ENCODE measurements at regions not wholly inside any gene's neighbourhood (a gene's known extent, or its start where the extent isn't known, plus 50 kb on each side); places are given as distances from the start of the nearest gene placed in this dataset.
"Not testable (repeated sequence)": the region's sequence is repeated elsewhere in the genome, so short reads cannot be mapped to it uniquely, and the experiment has no call there.

DNA sequence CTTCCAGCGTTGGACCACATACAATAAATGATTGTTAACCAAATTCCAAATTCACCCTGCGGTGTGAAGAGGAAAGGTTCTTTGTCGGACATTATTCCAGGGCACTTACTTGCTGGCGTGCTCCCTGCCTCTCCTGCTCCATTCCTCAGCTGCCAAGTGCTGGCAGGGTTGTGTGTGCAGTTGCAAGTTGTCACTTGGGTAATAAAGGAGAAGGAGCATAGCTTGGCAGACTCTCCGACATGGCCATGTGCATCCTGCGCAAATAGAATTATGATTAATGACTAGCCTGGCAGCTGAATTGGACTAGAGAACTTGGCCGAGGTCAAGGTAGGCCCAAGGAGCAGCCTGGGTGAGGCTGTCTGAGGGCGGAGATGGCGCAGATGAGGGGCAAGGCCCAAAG, 92.3 kb upstream of the ELMO1 start:
- Histone ChIP-seq H3K27ac (ENCODE audit: low read depth in 1 of 2, low read length in 1 of 2) (no peak overlapping the region), H3K9me3 (ENCODE audit: control insufficient read depth in 2 of 2, insufficient read depth in 1 of 2, low read length in 1 of 2) (no peaks in the 10 kb centered on the region), H3K27me3 (ENCODE audit: control insufficient read depth in 2 of 2, insufficient read depth in 1 of 2, low read length in 1 of 2) (no peaks in the 10 kb centered on the region), H3K36me3 (ENCODE audit: control insufficient read depth in 2 of 2, insufficient read depth in 2 of 2, low read length in 1 of 2) (no peaks in the 10 kb centered on the region), H3K4me1 (ENCODE audit: control insufficient read depth in 2 of 2, insufficient read depth in 2 of 2, low read length in 2 of 2) (no peaks in the 10 kb centered on the region), H3K4me3 (ENCODE audit: low read length in 2 of 2) (no peak overlapping the region)
- no peak for DNase-seq (ENCODE audit: low read depth in 6 of 9, low spot score in 9 of 9)
- WGBS = 97% methylated on average over 9 of the region's 9 CpGs

DNA sequence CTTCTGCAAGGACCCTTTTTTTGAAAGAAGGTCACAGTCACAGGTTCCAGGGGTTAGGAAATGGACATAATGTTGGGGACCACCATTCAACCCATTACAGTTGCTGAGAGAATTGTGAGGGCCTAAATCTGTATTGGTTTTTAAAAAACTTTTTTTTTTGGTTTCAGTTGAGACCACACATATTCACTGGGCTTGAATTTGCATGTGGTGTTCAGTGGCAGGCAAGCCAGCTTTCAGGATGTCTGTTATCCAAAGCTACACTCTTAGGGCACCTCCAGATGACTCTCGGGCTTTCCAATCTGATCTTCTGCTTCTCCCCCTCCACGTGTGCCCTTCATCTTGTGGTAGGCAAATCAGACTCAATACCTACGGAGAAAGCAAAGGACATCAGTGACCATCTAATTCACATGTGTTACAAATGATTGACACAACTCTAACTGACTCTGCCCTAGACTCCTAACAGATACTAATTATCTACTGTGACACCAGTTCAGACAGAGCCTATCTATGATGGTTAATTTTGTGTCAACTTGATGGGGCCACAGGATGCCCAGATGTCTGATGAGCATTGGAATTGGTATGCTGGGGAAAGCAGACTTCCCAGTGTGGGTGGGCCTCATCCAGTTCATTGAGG, 93.3 kb upstream of the ELMO1 start:
- H3K27me3 ChIP-seq (ENCODE audit: control insufficient read depth in 2 of 2, insufficient read depth in 1 of 2, low read length in 1 of 2) = no peaks in the 10 kb centered on the region
- H3K36me3 ChIP-seq (ENCODE audit: control insufficient read depth in 2 of 2, insufficient read depth in 2 of 2, low read length in 1 of 2) = no peaks in the 10 kb centered on the region
- H3K27ac ChIP-seq (ENCODE audit: low read depth in 1 of 2, low read length in 1 of 2) = no peak overlapping the region
- H3K4me3 ChIP-seq (ENCODE audit: low read length in 2 of 2) = no peak overlapping the region
- H3K4me1 ChIP-seq (ENCODE audit: control insufficient read depth in 2 of 2, insufficient read depth in 2 of 2, low read length in 2 of 2) = no peaks in the 10 kb centered on the region
- no peaks in the 10 kb centered on the region for H3K9me3 ChIP-seq (ENCODE audit: control insufficient read depth in 2 of 2, insufficient read depth in 1 of 2, low read length in 1 of 2)
- no peak for DNase-seq (ENCODE audit: low read depth in 6 of 9, low spot score in 9 of 9)
- WGBS = 93% methylated on average over 3 of the region's 3 CpGs

DNA sequence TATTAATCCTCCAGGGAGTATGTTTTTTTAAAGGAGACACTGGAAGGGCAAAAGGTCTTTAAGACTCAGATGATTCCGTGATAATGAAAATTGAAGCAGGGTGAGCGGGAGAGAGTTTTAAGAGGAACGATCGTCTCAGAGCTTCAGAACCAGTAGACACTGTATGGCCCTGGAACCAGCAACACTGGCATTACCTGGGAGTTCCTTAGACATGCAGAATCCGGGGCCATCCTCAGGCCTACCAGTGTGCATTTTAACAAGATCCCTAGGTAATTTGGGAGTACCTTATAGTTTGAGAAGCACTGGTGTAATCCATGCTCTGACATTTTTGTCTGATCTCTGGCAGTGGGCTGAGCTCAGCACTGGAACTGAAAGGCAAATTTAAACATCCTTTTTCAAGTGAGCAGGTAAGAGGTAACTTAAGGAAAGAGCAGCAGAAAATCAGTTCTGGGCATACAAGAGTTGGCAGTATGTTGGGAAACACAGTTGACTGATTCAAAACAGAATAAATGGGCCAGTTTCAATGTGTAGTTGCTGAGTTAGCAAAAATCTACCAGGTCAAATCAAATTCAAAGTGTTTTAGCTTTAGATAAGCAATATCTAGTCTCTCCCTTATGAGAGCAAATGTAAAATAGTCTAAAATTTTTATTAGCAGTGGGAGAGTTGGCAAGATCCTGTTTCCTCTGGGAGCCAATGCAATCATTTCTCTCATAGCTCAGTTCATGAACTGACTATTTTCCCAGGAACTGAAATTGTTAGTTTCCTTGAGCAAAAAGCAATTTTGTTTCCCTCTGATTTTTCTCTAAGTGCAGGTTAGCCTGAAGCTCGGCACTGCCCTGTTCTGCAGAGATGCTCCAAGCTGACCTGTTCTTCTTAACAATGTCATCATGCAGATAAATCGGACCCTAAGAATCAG, 97.2 kb upstream of the ELMO1 start:
- H3K27ac ChIP-seq (ENCODE audit: low read depth in 1 of 2, low read length in 1 of 2) = no peak overlapping the region
- H3K36me3 ChIP-seq (ENCODE audit: control insufficient read depth in 2 of 2, insufficient read depth in 2 of 2, low read length in 1 of 2) = no peaks in the 10 kb centered on the region
- no peaks in the 10 kb centered on the region for H3K4me1 ChIP-seq (ENCODE audit: control insufficient read depth in 2 of 2, insufficient read depth in 2 of 2, low read length in 2 of 2)
- no peaks in the 10 kb centered on the region for H3K27me3 ChIP-seq (ENCODE audit: control insufficient read depth in 2 of 2, insufficient read depth in 1 of 2, low read length in 1 of 2)
- H3K9me3 ChIP-seq (ENCODE audit: control insufficient read depth in 2 of 2, insufficient read depth in 1 of 2, low read length in 1 of 2) = no peaks in the 10 kb centered on the region
- 96% methylated on average over 7 of the region's 7 CpGs for WGBS
- no peak for DNase-seq (ENCODE audit: low read depth in 6 of 9, low spot score in 9 of 9)
- H3K4me3 ChIP-seq (ENCODE audit: low read length in 2 of 2) = no peak overlapping the region

DNA sequence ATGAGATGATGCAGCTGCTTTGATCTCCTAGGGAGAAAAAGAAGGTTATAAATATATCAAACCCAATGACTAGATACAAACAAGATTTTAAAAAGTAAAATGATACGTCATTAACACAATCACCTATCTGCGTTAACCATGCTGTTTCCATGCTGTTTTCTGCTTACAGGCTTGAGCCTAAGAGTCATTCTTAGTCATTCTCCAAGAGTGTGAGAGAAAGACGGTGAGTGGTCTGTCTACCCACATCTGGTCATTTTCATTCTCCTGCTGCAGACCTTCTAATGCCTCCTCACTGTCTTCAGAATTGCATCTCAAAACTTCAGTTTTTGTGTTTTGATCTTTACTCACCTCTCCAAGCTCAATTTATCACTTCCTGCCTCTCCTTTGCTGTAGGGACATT, 98.0 kb upstream of the ELMO1 start:
- WGBS = 76% methylated on average over 3 of the region's 3 CpGs
- no peak overlapping the region for H3K4me3 ChIP-seq (ENCODE audit: low read length in 2 of 2)
- no peaks in the 10 kb centered on the region for H3K27me3 ChIP-seq (ENCODE audit: control insufficient read depth in 2 of 2, insufficient read depth in 1 of 2, low read length in 1 of 2)
- DNase-seq (ENCODE audit: low read depth in 6 of 9, low spot score in 9 of 9) = no peak
- H3K27ac ChIP-seq (ENCODE audit: low read depth in 1 of 2, low read length in 1 of 2) = no peak overlapping the region
- H3K36me3 ChIP-seq (ENCODE audit: control insufficient read depth in 2 of 2, insufficient read depth in 2 of 2, low read length in 1 of 2) = no peaks in the 10 kb centered on the region
- H3K9me3 ChIP-seq (ENCODE audit: control insufficient read depth in 2 of 2, insufficient read depth in 1 of 2, low read length in 1 of 2) = no peaks in the 10 kb centered on the region
- no peaks in the 10 kb centered on the region for H3K4me1 ChIP-seq (ENCODE audit: control insufficient read depth in 2 of 2, insufficient read depth in 2 of 2, low read length in 2 of 2)

DNA sequence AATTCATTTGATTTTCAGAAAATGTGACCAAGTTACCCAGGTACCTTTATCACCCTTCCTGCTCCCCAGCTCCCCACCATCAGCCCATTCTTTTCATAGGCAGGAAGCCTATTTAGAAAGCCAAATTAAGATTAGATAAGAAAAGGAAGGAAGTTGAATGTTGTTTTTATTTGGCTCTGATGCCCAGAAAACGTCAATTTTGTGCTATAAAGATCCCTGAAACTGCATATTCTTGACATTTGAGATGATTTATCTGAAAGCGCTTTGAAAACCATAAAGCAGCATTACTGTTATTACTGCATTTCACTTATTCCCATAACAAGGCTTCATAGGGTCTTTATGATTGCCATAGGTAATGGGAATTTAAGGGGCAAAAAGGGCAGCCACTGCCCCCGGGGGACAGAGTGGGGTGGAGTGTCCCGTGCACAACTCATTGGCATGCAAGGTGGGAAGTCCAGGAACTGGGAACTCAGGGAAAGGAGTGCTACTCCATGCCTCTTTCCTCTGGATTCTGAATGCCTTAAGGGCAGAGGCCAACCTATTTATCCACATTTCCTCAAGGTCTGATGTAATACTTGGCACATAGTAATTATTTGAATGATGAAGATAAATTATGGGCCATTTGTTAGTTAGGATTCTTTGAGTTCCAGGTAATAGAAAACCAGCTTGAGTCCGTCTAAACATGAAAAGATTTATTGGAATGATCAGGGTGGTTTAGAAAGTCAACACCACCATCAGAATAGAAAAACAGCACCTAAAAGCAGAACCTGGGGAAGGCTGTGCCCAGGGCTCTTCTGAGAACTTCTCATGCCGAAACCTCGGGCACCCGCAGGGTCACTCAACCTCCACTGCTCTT, 100.6 kb upstream of the ELMO1 start:
- H3K27ac ChIP-seq (ENCODE audit: low read depth in 1 of 2, low read length in 1 of 2) = no peak overlapping the region

DNA sequence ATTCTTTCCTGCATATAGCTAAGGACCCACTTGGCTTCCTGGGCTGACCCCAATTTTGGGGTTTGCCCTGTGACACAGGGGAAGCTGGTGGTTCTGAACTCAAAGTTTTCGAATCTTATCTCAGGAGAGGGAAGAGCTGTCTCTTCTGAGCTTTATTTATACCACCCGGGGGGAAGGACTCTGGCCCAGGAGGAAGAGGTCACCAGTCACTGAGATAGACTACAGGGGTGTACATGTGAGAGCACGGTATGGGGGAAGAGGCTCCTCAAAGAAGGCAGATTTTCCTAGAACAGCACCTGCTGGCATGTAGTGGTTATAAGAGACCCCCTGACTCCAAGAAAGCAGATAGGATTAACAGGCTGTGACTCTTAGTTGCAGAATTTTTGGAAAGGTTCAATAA, 101.8 kb upstream of the ELMO1 start:
- no peaks in the 10 kb centered on the region for H3K27me3 ChIP-seq (ENCODE audit: control insufficient read depth in 2 of 2, insufficient read depth in 1 of 2, low read length in 1 of 2)
- H3K9me3 ChIP-seq (ENCODE audit: control insufficient read depth in 2 of 2, insufficient read depth in 1 of 2, low read length in 1 of 2) = peaks cover 0 to 2% of the 10 kb centered on the region in 2 donors
- no peak overlapping the region for H3K27ac ChIP-seq (ENCODE audit: low read depth in 1 of 2, low read length in 1 of 2)
- no peaks in the 10 kb centered on the region for H3K4me1 ChIP-seq (ENCODE audit: control insufficient read depth in 2 of 2, insufficient read depth in 2 of 2, low read length in 2 of 2)
- no peaks in the 10 kb centered on the region for H3K36me3 ChIP-seq (ENCODE audit: control insufficient read depth in 2 of 2, insufficient read depth in 2 of 2, low read length in 1 of 2)
- DNase-seq (ENCODE audit: low read depth in 6 of 9, low spot score in 9 of 9) = no peak
- WGBS = 14% methylated on average over 3 of the region's 3 CpGs
- H3K4me3 ChIP-seq (ENCODE audit: low read length in 2 of 2) = no peak overlapping the region

More for the DNA sequence above, 100.6 kb upstream of the ELMO1 start:
- DNase-seq (ENCODE audit: low read depth in 6 of 9, low spot score in 9 of 9) = no peak
- Histone ChIP-seq H3K4me3 (ENCODE audit: low read length in 2 of 2) (no peak overlapping the region), H3K9me3 (ENCODE audit: control insufficient read depth in 2 of 2, insufficient read depth in 1 of 2, low read length in 1 of 2) (no peaks in the 10 kb centered on the region), H3K4me1 (ENCODE audit: control insufficient read depth in 2 of 2, insufficient read depth in 2 of 2, low read length in 2 of 2) (no peaks in the 10 kb centered on the region), H3K36me3 (ENCODE audit: control insufficient read depth in 2 of 2, insufficient read depth in 2 of 2, low read length in 1 of 2) (no peaks in the 10 kb centered on the region), H3K27me3 (ENCODE audit: control insufficient read depth in 2 of 2, insufficient read depth in 1 of 2, low read length in 1 of 2) (no peaks in the 10 kb centered on the region)
- WGBS = 79% methylated on average over 8 of the region's 8 CpGs

DNA sequence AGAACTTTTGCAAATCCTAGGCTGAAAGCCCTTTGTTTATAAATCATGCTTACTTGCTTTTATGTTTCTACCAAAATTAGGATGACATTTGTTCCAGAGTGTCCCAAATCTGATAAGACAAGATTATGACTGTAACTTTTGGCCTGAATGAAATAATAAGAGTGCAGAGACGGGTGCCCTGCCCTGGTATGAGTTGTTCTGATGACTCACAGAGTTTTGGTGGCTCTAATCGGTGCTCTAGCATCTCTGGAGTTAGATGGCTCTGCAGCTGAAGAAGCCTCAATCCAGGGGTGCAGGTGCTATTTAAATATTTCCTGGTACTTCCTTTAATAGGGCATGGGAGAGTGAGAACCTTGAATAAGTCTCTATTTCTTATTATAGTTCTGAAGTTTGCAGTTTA, 102.2 kb upstream of the ELMO1 start:
- H3K27me3 ChIP-seq (ENCODE audit: control insufficient read depth in 2 of 2, insufficient read depth in 1 of 2, low read length in 1 of 2) = no peaks in the 10 kb centered on the region
- no peaks in the 10 kb centered on the region for H3K36me3 ChIP-seq (ENCODE audit: control insufficient read depth in 2 of 2, insufficient read depth in 2 of 2, low read length in 1 of 2)
- WGBS = 86% methylated on average over 2 of the region's 2 CpGs
- H3K27ac ChIP-seq (ENCODE audit: low read depth in 1 of 2, low read length in 1 of 2) = no peak overlapping the region
- H3K9me3 ChIP-seq (ENCODE audit: control insufficient read depth in 2 of 2, insufficient read depth in 1 of 2, low read length in 1 of 2) = peaks cover 0 to 3% of the 10 kb centered on the region in 2 donors
- H3K4me3 ChIP-seq (ENCODE audit: low read length in 2 of 2) = no peak overlapping the region
- no peaks in the 10 kb centered on the region for H3K4me1 ChIP-seq (ENCODE audit: control insufficient read depth in 2 of 2, insufficient read depth in 2 of 2, low read length in 2 of 2)
- DNase-seq (ENCODE audit: low read depth in 6 of 9, low spot score in 9 of 9) = no peak

DNA sequence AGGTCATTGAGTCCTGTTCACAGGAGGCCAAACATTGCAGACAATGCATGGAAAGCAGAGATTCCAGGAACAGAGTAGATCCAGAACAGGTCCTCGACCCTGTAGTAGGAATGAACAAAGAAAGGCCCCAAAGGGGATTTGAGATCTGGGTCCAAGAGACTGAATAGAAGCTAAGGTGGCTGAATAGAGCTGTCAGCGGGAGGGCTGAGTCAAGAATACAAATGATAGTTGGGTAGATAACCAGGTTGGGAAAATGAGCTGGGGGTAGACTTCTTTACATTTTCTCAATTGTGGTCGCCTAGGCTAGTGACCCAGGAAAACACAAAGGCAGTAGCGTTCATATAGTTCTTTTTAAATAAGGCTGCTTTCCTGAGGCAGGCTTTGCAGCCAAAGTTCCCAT, 103.4 kb upstream of the ELMO1 start:
- Histone ChIP-seq H3K4me3 (ENCODE audit: low read length in 2 of 2) (no peak overlapping the region), H3K27ac (ENCODE audit: low read depth in 1 of 2, low read length in 1 of 2) (no peak overlapping the region), H3K4me1 (ENCODE audit: control insufficient read depth in 2 of 2, insufficient read depth in 2 of 2, low read length in 2 of 2) (no peaks in the 10 kb centered on the region), H3K36me3 (ENCODE audit: control insufficient read depth in 2 of 2, insufficient read depth in 2 of 2, low read length in 1 of 2) (no peaks in the 10 kb centered on the region), H3K9me3 (ENCODE audit: control insufficient read depth in 2 of 2, insufficient read depth in 1 of 2, low read length in 1 of 2) (peaks cover 0 to 3% of the 10 kb centered on the region in 2 donors), H3K27me3 (ENCODE audit: control insufficient read depth in 2 of 2, insufficient read depth in 1 of 2, low read length in 1 of 2) (no peaks in the 10 kb centered on the region)
- 71% methylated on average over 4 of the region's 4 CpGs for WGBS
- DNase-seq (ENCODE audit: low read depth in 6 of 9, low spot score in 9 of 9) = no peak

DNA sequence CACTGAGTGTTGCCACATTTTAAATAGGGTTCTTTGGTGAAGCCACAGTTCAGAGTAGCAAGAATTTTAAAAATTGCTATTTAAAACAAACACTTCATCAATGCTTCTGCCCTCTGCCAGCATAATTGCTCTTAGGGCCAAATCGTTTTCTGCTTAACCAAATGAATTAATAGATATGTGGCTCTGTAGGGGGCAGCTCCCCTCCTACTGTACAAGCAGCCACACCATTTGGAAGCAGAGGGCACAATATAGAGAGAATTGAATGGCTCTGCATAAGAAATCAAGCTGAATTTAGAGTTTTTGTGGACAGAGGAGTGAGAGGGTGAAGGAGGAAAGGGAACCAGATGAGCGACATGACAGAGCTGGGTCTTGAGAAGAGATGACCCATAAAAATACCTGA, 103.8 kb upstream of the ELMO1 start:
- not testable (repeated sequence) for H3K27ac ChIP-seq (ENCODE audit: low read depth in 1 of 2, low read length in 1 of 2); DNase-seq (ENCODE audit: low read depth in 6 of 9, low spot score in 9 of 9); H3K36me3 ChIP-seq (ENCODE audit: control insufficient read depth in 2 of 2, insufficient read depth in 2 of 2, low read length in 1 of 2); H3K27me3 ChIP-seq (ENCODE audit: control insufficient read depth in 2 of 2, insufficient read depth in 1 of 2, low read length in 1 of 2); H3K4me3 ChIP-seq (ENCODE audit: low read length in 2 of 2); H3K9me3 ChIP-seq (ENCODE audit: control insufficient read depth in 2 of 2, insufficient read depth in 1 of 2, low read length in 1 of 2); H3K4me1 ChIP-seq (ENCODE audit: control insufficient read depth in 2 of 2, insufficient read depth in 2 of 2, low read length in 2 of 2)
- WGBS = 45% methylated on average over 2 of the region's 2 CpGs

All from thymus (tissue), 11 donors.